ENCODE measurements at regions not wholly inside any gene's neighbourhood (a gene's known extent, or its start where the extent isn't known, plus 50 kb on each side); places are given as distances from the start of the nearest gene placed in this dataset.

DNA sequence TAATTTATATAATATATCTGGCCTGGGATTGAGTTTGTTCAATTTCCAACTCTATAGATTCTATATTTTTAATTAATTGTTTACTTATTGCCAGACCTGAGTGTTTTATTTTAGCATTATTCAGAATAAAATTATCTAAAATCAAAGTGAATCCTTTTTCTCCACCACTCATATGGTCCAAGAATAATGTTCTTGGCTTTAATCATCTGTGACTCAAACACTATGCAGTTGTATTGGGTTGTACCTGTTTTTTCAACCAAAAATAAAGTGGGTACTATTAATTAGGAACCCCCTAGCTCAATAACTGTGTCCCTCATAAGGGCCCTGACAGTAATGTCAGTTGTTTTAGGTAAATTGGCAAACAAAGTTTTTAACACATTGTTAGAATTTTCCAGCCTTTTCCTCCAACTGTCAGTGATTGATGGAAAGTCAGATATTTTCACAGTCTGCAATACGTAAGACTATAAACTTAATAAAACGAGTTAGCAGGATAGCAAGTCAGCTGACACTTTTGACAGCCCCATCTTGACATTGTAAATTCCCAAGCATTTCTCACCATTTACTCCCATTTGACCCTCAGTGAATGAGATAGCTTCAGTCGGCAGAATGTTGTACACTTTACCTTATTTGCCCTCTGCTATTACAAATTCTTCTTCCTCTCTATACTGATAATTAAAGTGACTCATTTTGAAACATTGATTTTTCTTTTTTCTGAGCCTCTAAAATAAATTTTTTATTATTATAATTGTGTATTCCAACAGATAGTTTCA is 587.4 kb downstream of the METTL4 start:
- DNase-seq = no peak

DNA sequence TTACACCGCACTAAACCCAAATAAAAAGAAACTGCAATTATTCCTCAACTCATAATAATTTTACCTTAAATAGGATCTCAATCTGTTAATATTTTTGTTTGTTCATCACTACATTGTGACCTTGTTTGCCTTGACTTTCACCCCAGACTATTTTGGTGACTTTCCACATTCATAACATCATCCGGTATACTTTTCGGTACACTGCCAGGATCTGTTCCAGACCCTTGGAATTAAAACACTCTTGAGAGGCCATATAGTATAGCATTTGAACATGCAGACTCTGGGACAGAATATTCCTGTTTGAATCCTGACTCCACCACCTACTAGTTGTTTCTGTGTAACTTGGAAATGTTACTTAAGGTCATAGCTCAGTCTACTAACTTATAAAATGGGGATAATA is 577.4 kb downstream of the METTL4 start:
- DNase-seq = no peak

DNA sequence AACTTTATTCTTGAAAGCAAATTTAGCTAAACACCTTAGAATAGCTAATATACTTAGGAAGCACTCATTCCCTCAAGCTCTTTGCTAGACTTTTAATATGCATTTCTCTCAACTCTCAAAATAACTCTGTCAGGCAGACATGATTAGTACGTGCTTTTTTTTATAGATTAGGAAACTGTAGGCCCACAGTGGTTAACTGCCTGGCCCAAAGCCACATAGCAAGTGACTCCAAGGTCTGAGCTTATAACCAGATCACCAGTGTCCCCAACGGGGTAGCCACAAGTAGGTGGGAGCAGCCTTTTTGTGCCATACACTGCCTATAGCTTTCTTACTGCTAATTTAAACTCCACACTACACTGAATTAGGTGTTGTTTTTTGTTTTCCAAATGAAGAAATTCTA is 576.8 kb downstream of the METTL4 start:
- DNase-seq = no peak

GRCh38 chr18:1995041-1995612 is 576.2 kb downstream of the METTL4 start:
- no peak for DNase-seq

DNA sequence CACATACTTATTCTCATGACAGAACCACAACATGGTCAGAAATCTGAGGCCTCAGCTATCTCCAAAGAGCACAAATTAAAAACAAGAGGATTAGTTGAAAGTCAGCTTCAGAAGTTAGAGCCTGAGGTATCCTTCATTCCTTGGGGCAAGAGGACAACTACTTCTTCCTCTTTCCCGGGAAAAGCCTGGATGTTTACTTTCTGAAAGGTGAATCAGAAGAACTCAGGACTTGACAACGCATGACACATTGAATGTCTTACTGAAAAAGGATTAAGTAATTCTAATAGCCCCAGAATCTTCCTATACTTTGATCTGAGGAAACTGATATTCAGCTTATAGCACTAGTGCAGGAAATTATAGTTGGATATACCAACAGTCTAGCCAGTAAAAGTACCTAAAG is 573.2 kb downstream of the METTL4 start:
- no peak for DNase-seq

DNA sequence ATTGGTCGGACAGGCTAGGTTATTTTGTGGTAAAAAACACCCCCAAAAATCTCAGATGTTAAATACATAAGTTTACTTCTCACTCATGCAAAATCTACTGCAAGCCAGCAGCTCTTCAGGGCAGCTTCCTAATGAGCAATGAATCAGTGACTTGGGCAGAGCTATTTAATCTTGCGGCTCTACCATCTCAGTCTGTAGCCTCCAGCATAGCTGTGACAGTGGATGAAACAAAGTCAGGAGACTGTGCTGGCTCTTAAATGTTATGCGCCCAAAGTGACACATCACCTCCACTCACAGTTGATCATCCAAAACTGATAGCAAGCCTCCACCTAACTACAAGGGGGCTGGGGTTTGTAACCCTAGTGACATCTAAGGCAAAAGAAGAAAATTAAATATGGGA is 571.9 kb downstream of the METTL4 start:
- DNase-seq = no peak

DNA sequence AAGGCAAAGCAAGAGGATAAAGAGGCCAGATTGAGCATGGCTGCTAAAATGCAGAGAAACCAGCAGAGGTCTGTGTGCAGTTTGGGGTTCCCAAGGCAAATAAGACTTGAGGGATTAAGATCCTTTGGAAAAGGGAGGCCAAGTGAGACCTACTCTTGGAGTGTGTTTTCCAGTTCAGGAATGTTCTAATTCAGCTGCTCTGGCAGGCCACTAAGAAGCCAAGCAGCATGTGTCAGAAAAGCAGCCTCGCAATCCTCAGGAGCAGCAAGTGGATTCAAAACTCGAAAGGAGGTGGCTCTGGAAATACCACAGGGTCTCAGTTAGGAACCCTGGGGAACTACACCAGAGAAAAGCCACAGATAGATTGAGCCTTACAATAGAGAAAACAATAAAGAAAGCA is 569.2 kb downstream of the METTL4 start:
- no peak for DNase-seq

GRCh38 chr18:2002604-2003003 is 568.7 kb downstream of the METTL4 start:
- DNase-seq = no peak

- peak; percentile 10 for DNase-seq
Measured at GRCh38 chr18:2009942-2010697, 561.2 kb downstream of the METTL4 start.

DNA sequence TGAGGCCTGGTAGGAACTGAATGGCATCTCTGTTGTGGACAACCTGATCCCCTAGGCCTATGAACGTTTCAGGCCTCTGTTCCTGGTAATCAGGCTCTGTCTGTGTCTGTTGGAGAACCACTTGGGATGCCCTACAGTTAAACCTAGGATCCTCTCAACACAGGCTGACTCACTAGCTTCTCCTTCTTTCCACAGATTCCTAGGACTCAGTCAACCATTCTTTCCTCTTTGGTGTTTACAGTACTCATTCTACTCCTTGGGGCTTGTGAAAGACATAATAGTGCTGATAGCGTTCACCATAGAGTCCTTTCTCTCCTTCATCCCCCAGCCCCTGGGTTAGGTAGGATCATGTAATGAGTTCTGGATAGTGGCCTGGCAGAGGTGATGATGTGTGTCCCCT is 544.3 kb downstream of the METTL4 start:
- no peak for DNase-seq

GRCh38 chr18:2027756-2028155 is 543.5 kb downstream of the METTL4 start:
- no peak for DNase-seq

GRCh38 chr18:2028986-2029385 is 542.3 kb downstream of the METTL4 start:
- DNase-seq = no peak

DNA sequence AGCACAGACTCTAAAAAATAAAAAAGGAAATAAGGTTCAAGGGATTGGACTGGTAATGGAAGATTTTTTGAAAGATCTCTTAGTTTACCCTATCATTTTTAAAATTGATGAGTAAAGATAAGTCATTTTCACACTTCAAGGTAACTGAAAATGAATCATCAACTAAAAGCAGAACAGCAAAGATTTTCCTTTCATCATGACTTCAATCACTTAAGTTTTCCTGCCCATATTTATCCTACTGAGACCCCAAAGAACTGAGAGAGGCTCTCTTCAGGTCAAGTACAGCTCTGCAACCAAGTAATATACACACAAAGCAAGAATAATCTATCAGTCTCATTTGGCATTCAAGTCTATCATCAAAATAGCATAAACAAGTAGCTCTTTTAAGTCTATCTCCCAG is 540.7 kb downstream of the METTL4 start:
- DNase-seq = no peak

DNA sequence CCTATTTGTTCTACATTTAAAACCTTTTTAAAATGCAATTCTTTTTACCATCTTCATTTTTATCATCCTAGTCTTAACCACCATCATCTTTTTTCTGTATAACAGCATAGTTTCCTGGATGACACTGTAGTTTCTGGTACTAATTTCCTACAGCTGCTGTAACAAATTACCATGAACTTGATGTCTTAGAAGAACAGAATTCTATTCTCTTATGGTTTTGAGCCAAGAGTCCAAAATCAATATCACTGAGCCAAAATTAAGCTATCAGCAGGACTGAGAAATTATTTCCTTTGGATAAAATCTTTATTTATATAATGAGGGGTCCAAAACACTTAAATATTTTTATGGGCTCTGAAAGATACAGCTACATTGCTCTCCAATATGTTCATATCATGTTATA is 539.3 kb downstream of the METTL4 start:
- no peak for DNase-seq

- DNase-seq = no peak
Measured at GRCh38 chr18:2035056-2035455, 536.2 kb downstream of the METTL4 start.

DNA sequence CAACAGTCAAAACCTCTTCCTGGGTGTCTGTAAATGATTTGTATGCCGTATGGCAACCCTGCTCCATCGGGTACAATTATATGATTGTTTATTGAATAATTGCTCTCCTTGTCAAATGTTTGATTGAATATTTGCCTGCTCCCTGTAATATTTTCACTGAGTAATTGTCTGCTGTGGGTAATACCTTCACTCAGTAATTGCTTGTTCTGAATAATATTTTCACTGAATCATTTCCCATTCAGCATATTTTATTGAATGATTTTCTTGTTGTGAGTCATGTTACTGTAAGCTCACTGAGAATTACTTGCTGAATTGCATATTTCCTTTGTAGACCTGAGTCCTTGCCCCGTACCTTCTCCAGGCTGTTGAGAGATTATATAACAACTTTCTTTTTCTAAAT is 535.2 kb downstream of the METTL4 start:
- DNase-seq = peak; percentile 43

DNA sequence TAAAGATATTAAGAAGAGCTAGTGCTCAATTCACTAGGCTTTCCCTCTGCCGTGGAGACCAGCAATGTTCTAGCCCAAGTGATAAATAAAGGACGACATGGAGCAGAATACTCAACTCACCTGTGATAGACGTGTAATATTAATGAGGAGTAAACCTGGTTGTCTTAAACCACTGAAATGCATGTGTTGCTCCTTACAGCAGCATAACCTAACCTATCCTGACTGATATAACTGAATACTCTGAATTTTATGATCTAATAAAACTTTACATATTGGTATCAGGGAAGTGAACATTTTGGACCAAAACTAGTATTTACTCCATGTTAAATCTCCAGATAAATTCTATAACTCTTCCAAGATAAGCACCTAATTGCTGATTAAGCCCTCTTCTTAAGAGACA is 531.0 kb downstream of the METTL4 start:
- no peak for DNase-seq

DNA sequence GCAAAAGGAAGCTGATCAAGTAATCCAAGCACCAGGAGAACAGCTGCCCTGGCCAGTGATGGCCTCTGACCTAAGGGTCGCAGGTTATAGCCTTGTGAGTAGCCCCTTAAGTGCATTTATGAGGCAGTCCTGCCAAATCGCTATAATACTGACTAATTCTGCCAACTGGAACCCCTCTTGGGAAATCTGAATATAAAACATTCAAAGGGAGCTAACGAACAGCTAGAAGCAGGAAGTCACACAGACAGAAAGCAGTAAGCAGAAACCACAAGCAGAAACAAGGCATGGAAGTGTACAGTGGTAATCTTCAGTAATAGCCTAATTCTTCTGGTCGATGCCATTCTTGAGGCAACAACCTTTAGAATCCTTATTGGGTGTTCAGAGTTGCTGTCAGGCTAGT is 521.3 kb downstream of the METTL4 start:
- DNase-seq = peak; percentile 67

DNA sequence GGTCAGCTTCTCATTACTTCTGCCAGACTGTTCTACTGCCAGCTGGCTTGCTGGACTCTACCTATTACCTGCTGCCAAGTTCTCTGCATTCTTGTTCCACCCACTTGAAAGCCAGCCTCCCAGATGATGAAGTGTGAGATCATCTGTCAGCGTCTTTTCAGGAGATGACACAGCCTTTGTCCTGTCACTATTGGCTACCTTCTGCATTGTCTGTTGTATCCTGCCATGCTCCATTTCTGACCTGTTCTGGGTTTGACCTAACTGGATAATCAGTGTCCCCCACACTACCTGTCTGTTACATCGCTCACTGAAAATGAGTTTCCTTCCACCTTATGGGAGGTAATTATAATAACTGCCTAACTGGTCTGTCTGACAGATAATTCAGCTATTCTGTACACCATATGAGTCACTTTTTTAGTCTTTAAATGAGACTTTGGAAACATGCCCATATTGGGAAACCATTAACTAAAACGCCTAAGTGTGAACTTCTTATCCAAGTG is 520.6 kb downstream of the METTL4 start:
- DNase-seq = peak; percentile 42

DNA sequence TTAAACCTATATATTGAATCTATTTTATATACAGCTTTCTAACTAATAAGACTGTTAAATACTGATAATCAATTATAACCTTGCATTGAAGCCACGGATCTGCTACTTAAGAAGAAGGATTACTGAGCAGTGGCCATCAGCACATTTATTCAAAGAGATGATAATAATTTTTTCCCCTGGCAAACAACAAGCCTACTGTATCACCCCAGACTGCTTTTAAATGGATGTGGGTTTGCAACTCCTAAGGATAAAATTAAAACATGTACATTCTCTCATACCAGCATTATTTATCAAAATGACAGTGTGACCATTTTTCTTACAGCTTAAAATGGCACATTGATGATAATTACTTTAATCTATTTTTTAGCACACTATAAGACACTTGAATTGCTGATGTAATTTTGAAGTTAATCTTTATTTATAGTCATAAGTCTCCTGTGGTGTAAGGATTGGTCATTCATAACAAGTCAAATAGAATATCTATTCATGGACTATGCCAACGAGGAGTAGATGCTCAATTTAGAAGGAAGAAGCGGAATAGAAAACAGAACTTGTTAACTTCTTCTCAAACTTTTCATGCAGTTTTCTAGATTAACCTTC is 517.7 kb downstream of the METTL4 start:
- no peak for DNase-seq

- DNase-seq = no peak
Measured at GRCh38 chr18:2059336-2059735, 512.0 kb downstream of the METTL4 start.

DNA sequence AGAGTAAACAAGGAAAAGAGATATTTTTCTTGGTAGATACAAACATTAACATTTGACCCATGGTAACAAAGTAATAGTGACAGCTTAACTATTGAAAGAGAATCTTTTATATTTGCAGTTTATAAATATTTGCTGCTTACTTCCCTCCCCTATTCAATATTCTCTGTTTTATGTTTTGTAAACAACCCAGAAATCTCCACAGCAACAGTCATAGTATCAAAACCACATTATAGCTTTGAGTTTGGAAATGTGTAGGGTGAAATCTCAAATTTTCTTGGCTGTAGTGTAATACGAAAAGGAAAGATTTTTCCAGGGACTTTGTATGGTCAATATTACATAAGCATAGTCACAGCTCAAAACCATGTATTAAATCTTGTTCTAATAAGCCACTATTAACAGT is 511.2 kb downstream of the METTL4 start:
- DNase-seq = no peak

DNA sequence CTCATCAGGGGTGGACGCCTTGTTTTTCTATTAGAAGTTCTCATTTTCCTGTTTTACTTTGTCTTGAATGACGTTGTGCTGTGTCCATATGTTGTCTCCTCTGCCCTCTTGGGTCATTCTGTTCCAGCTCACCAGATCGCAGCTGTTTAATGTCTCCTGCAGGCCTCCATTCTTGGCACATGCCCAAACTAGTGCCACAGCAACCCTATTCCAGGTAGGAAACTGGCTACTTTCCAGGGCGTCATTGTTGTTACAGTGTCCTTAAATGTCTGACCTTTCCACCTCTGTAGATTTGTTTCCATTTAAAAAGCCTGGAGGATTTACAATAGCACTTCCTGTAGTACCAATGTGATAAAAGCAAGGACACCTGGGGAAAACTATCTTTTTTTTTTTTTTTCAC is 500.7 kb downstream of the METTL4 start:
- DNase-seq = no peak

DNA sequence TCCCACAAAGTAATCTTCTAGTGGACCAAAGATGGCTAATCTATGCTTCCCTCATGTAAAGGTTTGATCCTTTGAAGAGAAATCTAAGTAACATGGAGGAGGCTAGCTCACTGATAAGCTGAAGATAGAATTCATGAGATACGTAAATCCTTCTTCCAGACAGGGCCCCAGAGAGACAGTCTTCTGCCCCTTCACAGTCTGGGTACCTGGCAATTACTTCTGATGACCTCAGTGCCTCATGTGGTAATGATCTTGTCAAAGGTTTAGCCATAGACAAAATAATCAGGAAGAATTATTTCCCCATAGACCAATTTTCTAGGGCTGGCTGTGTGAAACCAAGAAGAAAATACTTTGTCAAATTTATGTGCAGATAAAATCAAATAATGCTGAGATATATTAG is 495.8 kb downstream of the METTL4 start:
- DNase-seq = no peak
